Body of pancreas (tissue), 4 donors: ENCODE measurements at regions not wholly inside any gene's neighbourhood (a gene's known extent, or its start where the extent isn't known, plus 50 kb on each side); places are given as distances from the start of the nearest gene placed in this dataset.

ENCODE experiments used
- POLR2A ChIP-seq, 3 donors: fragments of 450-650 bp; IDR thresholded peaks; one replicate each; pipeline ENCODE4 v1.6.1; 2016; ENCODE audit warnings: antibody characterized with exemption in 3 of 3, mild to moderate bottlenecking in 2 of 3
- TF ChIP-seq, protein P1 (sequence below), 7 experiments: fragments of 450-650 bp in 4 of 7; fragments of 200-600 bp in 3 of 7; sonication (generic) in 3 of 7; IDR thresholded peaks; one replicate each; pipeline ENCODE4 v1.5.1; 2016 to 2019; ENCODE audit warnings: antibody characterized with exemption in 7 of 7

DNA sequence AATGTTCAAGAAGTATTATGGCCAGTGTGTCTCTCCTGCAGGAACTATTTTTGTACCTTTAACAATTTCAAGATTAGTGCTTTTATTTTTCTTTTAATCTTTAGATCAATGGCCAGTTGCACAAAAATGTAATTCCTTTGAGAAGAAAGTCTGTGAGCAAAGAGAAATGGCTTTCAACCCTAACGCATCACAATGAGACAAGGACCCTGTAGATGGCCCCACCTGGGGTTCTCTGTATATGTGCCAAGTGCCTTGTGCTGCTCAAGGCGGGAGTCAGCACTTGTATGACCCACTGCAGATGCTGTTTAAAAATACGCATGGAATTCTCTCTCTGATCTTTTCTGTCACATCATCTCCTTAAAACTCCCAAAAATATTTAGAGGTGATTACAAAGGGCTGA lies 453.4 kb downstream of the OCA2 start:
- TF ChIP-seq, protein P1, sequence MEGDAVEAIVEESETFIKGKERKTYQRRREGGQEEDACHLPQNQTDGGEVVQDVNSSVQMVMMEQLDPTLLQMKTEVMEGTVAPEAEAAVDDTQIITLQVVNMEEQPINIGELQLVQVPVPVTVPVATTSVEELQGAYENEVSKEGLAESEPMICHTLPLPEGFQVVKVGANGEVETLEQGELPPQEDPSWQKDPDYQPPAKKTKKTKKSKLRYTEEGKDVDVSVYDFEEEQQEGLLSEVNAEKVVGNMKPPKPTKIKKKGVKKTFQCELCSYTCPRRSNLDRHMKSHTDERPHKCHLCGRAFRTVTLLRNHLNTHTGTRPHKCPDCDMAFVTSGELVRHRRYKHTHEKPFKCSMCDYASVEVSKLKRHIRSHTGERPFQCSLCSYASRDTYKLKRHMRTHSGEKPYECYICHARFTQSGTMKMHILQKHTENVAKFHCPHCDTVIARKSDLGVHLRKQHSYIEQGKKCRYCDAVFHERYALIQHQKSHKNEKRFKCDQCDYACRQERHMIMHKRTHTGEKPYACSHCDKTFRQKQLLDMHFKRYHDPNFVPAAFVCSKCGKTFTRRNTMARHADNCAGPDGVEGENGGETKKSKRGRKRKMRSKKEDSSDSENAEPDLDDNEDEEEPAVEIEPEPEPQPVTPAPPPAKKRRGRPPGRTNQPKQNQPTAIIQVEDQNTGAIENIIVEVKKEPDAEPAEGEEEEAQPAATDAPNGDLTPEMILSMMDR (IDR thresholded peaks at IDR 0.05) = no peak
- TF ChIP-seq POLR2A (IDR thresholded peaks at IDR 0.05) = no peak
